Dendritic cell treated with granulocyte-macrophage colony-stimulating factor and Interleukin-4, amounts not matched to agents 40 ng/mL and 50 ng/mL, for 4 days (primary cell): ENCODE measurements at regions not wholly inside any gene's neighbourhood (a gene's known extent, or its start where the extent isn't known, plus 50 kb on each side); places are given as distances from the start of the nearest gene placed in this dataset.

Experiments used
- H3K27ac Mint-ChIP-seq: one replicate; pipeline ENCODE4 v1.8.0; 2022; ENCODE audit warnings: mild to moderate bottlenecking, mixed read lengths
- H3K27me3 Mint-ChIP-seq: one replicate; pipeline ENCODE4 v1.8.0; 2022; ENCODE audit warnings: mild to moderate bottlenecking, mixed read lengths
- H3K36me3 Mint-ChIP-seq: one replicate; pipeline ENCODE4 v1.8.0; 2022; ENCODE audit warnings: low read depth, mixed read lengths
- H3K4me1 Mint-ChIP-seq: one replicate; pipeline ENCODE4 v1.8.0; 2022; ENCODE audit warnings: low read depth, mixed read lengths
- H3K4me3 Mint-ChIP-seq: one replicate; pipeline ENCODE4 v1.8.0; 2022; ENCODE audit warnings: mild to moderate bottlenecking, moderate library complexity, mixed read lengths
- H3K9me3 Mint-ChIP-seq: one replicate; pipeline ENCODE4 v1.8.0; 2022; ENCODE audit warnings: mixed read lengths
- intact Hi-C: fragments of 100-400 bp; cut with micrococcal nuclease; formaldehyde crosslinking; loops from one replicate; pipeline ENCODE4 v1.15.0; 2022

- no peak overlapping the region for H3K27ac Mint-ChIP-seq
- no peak overlapping the region for H3K4me3 Mint-ChIP-seq
- no peaks in the 10 kb centered on the region for H3K4me1 Mint-ChIP-seq
- peaks cover 16% of the 10 kb centered on the region for H3K27me3 Mint-ChIP-seq
- H3K36me3 Mint-ChIP-seq: no peaks in the 10 kb centered on the region
- intact Hi-C loops: no loop called here
- H3K9me3 Mint-ChIP-seq: peaks cover 33% of the 10 kb centered on the region
These were observed 51.8 kb upstream of the ANKRD34C start for GRCh38 chr15:79230766-79231165.

GRCh38 chr15:79222808-79223207 is 59.7 kb upstream of the ANKRD34C start:
- H3K27ac Mint-ChIP-seq: no peak overlapping the region
- peaks cover 12% of the 10 kb centered on the region for H3K27me3 Mint-ChIP-seq
- H3K36me3 Mint-ChIP-seq: no peaks in the 10 kb centered on the region
- H3K9me3 Mint-ChIP-seq: peaks cover 3% of the 10 kb centered on the region
- intact Hi-C loops: no loop called here
- H3K4me3 Mint-ChIP-seq: no peak overlapping the region
- no peaks in the 10 kb centered on the region for H3K4me1 Mint-ChIP-seq

- no peaks in the 10 kb centered on the region for H3K4me1 Mint-ChIP-seq
- H3K9me3 Mint-ChIP-seq: peaks cover 10% of the 10 kb centered on the region
- H3K27ac Mint-ChIP-seq: no peak overlapping the region
- peaks cover 17% of the 10 kb centered on the region for H3K27me3 Mint-ChIP-seq
- no peaks in the 10 kb centered on the region for H3K36me3 Mint-ChIP-seq
- intact Hi-C loops: no loop called here
- H3K4me3 Mint-ChIP-seq: no peak overlapping the region
These were observed 60.8 kb upstream of the ANKRD34C start for GRCh38 chr15:79221696-79222095.

GRCh38 chr15:79219393-79220056 is 63.0 kb upstream of the ANKRD34C start:
- no peaks in the 10 kb centered on the region for H3K4me1 Mint-ChIP-seq
- peaks cover 23% of the 10 kb centered on the region for H3K27me3 Mint-ChIP-seq
- H3K27ac Mint-ChIP-seq: no peak overlapping the region
- H3K36me3 Mint-ChIP-seq: no peaks in the 10 kb centered on the region
- peaks cover 10% of the 10 kb centered on the region for H3K9me3 Mint-ChIP-seq
- intact Hi-C loops: no loop called here
- no peak overlapping the region for H3K4me3 Mint-ChIP-seq

- intact Hi-C loops: no loop called here
- Mint-ChIP-seq H3K9me3 (peaks cover 10% of the 10 kb centered on the region), H3K27ac (no peak overlapping the region), H3K27me3 (peaks cover 25% of the 10 kb centered on the region), H3K36me3 (no peaks in the 10 kb centered on the region), H3K4me1 (no peaks in the 10 kb centered on the region), H3K4me3 (no peak overlapping the region)
These were observed 63.8 kb upstream of the ANKRD34C start for GRCh38 chr15:79218588-79219200.

GRCh38 chr15:79213650-79214049 is 68.9 kb upstream of the ANKRD34C start:
- H3K36me3 Mint-ChIP-seq: no peaks in the 10 kb centered on the region
- H3K9me3 Mint-ChIP-seq: peaks cover 10% of the 10 kb centered on the region
- no peak overlapping the region for H3K27ac Mint-ChIP-seq
- H3K4me1 Mint-ChIP-seq: no peaks in the 10 kb centered on the region
- intact Hi-C loops: no loop called here
- no peak overlapping the region for H3K4me3 Mint-ChIP-seq
- H3K27me3 Mint-ChIP-seq: peaks cover 36% of the 10 kb centered on the region

GRCh38 chr15:79212589-79213157 is 69.8 kb upstream of the ANKRD34C start:
- intact Hi-C loops: no loop called here
- H3K9me3 Mint-ChIP-seq: peaks cover 10% of the 10 kb centered on the region
- no peak overlapping the region for H3K27ac Mint-ChIP-seq
- no peak overlapping the region for H3K4me3 Mint-ChIP-seq
- no peaks in the 10 kb centered on the region for H3K4me1 Mint-ChIP-seq
- peaks cover 42% of the 10 kb centered on the region for H3K27me3 Mint-ChIP-seq
- H3K36me3 Mint-ChIP-seq: no peaks in the 10 kb centered on the region

- no peak overlapping the region for H3K4me3 Mint-ChIP-seq
- intact Hi-C loops: no loop called here
- H3K9me3 Mint-ChIP-seq: no peaks in the 10 kb centered on the region
- no peak overlapping the region for H3K27ac Mint-ChIP-seq
- peaks cover 41% of the 10 kb centered on the region for H3K27me3 Mint-ChIP-seq
- H3K4me1 Mint-ChIP-seq: no peaks in the 10 kb centered on the region
- no peaks in the 10 kb centered on the region for H3K36me3 Mint-ChIP-seq
These were observed 71.0 kb upstream of the ANKRD34C start for GRCh38 chr15:79211481-79211880.

GRCh38 chr15:79209690-79210089 is 72.8 kb upstream of the ANKRD34C start:
- Mint-ChIP-seq H3K9me3 (no peaks in the 10 kb centered on the region), H3K36me3 (no peaks in the 10 kb centered on the region), H3K27me3 (peaks cover 44% of the 10 kb centered on the region), H3K4me1 (no peaks in the 10 kb centered on the region), H3K27ac (no peak overlapping the region), H3K4me3 (no peak overlapping the region)
- intact Hi-C loops: no loop called here

- Mint-ChIP-seq H3K36me3 (no peaks in the 10 kb centered on the region), H3K27ac (no peak overlapping the region), H3K4me1 (no peaks in the 10 kb centered on the region), H3K27me3 (peaks cover 46% of the 10 kb centered on the region), H3K9me3 (no peaks in the 10 kb centered on the region), H3K4me3 (no peak overlapping the region)
- intact Hi-C loops: no loop called here
These were observed 73.4 kb upstream of the ANKRD34C start for GRCh38 chr15:79209116-79209515.

- intact Hi-C loops: no loop called here
- no peaks in the 10 kb centered on the region for H3K36me3 Mint-ChIP-seq
- no peak overlapping the region for H3K27ac Mint-ChIP-seq
- H3K9me3 Mint-ChIP-seq: no peaks in the 10 kb centered on the region
- H3K27me3 Mint-ChIP-seq: peaks cover 47% of the 10 kb centered on the region
- no peak overlapping the region for H3K4me3 Mint-ChIP-seq
- no peaks in the 10 kb centered on the region for H3K4me1 Mint-ChIP-seq
These were observed 74.3 kb upstream of the ANKRD34C start for GRCh38 chr15:79208179-79208578.

GRCh38 chr15:79206940-79207339 is 75.6 kb upstream of the ANKRD34C start:
- Mint-ChIP-seq H3K36me3 (no peaks in the 10 kb centered on the region), H3K27me3 (peaks cover 48% of the 10 kb centered on the region), H3K4me1 (no peaks in the 10 kb centered on the region), H3K4me3 (no peak overlapping the region), H3K27ac (no peak overlapping the region), H3K9me3 (no peaks in the 10 kb centered on the region)
- intact Hi-C loops: no loop called here

- Mint-ChIP-seq H3K27me3 (peaks cover 48% of the 10 kb centered on the region), H3K9me3 (no peaks in the 10 kb centered on the region), H3K4me1 (no peaks in the 10 kb centered on the region), H3K27ac (no peak overlapping the region), H3K36me3 (no peaks in the 10 kb centered on the region), H3K4me3 (no peak overlapping the region)
- intact Hi-C loops: no loop called here
These were observed 77.4 kb upstream of the ANKRD34C start for GRCh38 chr15:79204886-79205675.

- Mint-ChIP-seq H3K36me3 (no peaks in the 10 kb centered on the region), H3K27me3 (peaks cover 30% of the 10 kb centered on the region), H3K4me1 (no peaks in the 10 kb centered on the region), H3K4me3 (no peak overlapping the region), H3K9me3 (no peaks in the 10 kb centered on the region), H3K27ac (no peak overlapping the region)
- intact Hi-C loops: no loop called here
These were observed 84.1 kb upstream of the ANKRD34C start for GRCh38 chr15:79198461-79198860.
